ENCODE measurements at regions not wholly inside any gene's neighbourhood (a gene's known extent, or its start where the extent isn't known, plus 50 kb on each side); places are given as distances from the start of the nearest gene placed in this dataset.

GRCh38 chr1:218850367-218850766, 323.3 kb upstream of the LYPLAL1 start:
- no peaks in the 10 kb centered on the region for H3K4me1 ChIP-seq (replicated peaks in 1 of 4; ENCODE audit: control insufficient read depth in 3 of 4, insufficient read depth in 4 of 4, low read length in 3 of 4)
- no peak overlapping the region for H2AK5ac ChIP-seq (ENCODE audit: low read depth, low read length)
- DNase-seq (ENCODE audit: low read depth in 1 of 2, low spot score in 2 of 2) (no peak), FAIRE-seq (no peak)
- no peaks in the 10 kb centered on the region for H3K23me2 ChIP-seq (ENCODE audit: low read depth, low read length)
- no peaks in the 10 kb centered on the region for H3K79me1 ChIP-seq (ENCODE audit: low read depth, low read length)
- H2BK15ac ChIP-seq (ENCODE audit: low read length): no peak overlapping the region
- no peak overlapping the region for H3K23ac ChIP-seq (ENCODE audit: insufficient read length)
- H3K56ac ChIP-seq (replicated peaks; ENCODE audit: insufficient read length, low read depth, low read length): no peak overlapping the region
- H3K27ac ChIP-seq (ENCODE audit: low read depth, low read length): no peak overlapping the region
- ChIA-PET POLR2A (ENCODE audit: partially characterized antibody) (interaction anchor here (0.6 kb wide), 1 partner anchor 73 kb away, joined by 3 read pairs; no protein-coding TSS in a partner anchor), CTCF (ENCODE audit: partially characterized antibody) (no interaction called here)
- H3K4me3 ChIP-seq (ENCODE audit: extremely low read depth in 1 of 4, insufficient read depth in 2 of 4, low read depth in 3 of 4, low read length in 4 of 4): no peak overlapping the region
- H3K18ac ChIP-seq (ENCODE audit: extremely low read depth, low read length): no peak overlapping the region
- no peak overlapping the region for H4K5ac ChIP-seq (ENCODE audit: insufficient read length, low read depth, low read length)
- no peak overlapping the region for H2BK120ac ChIP-seq (replicated peaks; ENCODE audit: low read depth, low read length)
- no peaks in the 10 kb centered on the region for H3K27me3 ChIP-seq (replicated peaks in 1 of 4; ENCODE audit: control insufficient read depth in 3 of 4, extremely low read depth in 1 of 4, insufficient read depth in 3 of 4, low read length in 3 of 4)
- H3K4ac ChIP-seq (replicated peaks; ENCODE audit: insufficient read length, low read depth, low read length): no peak overlapping the region
- no peak overlapping the region for H4K8ac ChIP-seq (ENCODE audit: extremely low read depth, insufficient read depth, low read length)
- H2BK12ac ChIP-seq (ENCODE audit: low read depth, low read length): no peak overlapping the region
- H2AFZ ChIP-seq (ENCODE audit: low read length): no peak overlapping the region
- H3K9me3 ChIP-seq (ENCODE audit: insufficient read depth in 2 of 2, low read depth in 1 of 2, low read length in 1 of 2): no peaks in the 10 kb centered on the region
- no peaks in the 10 kb centered on the region for H3K36me3 ChIP-seq (ENCODE audit: control insufficient read depth in 2 of 4, insufficient read depth in 4 of 4, low read length in 3 of 4)
- no peak overlapping the region for H3K9ac ChIP-seq (replicated peaks in 1 of 4; ENCODE audit: extremely low read depth in 1 of 4, low read depth in 3 of 4, low read length in 3 of 4)
- H3K14ac ChIP-seq (ENCODE audit: insufficient read length): no peak overlapping the region
- H4K91ac ChIP-seq (replicated peaks; ENCODE audit: insufficient read length, low read length): no peak overlapping the region
- H2BK20ac ChIP-seq (ENCODE audit: low read length): no peak overlapping the region
- no peaks in the 10 kb centered on the region for H4K20me1 ChIP-seq (replicated peaks in 1 of 2; ENCODE audit: control insufficient read depth in 1 of 2, insufficient read depth in 2 of 2, low read length in 2 of 2)
- WGBS, 2 experiments (ENCODE audit: extremely low coverage in 1 of 2, insufficient coverage in 1 of 2, insufficient read length in 1 of 2, insufficient replicate concordance in 2 of 2, low coverage in 1 of 2, low lambda C conversion rate in 2 of 2, missing lambda C conversion rate in 1 of 2): 94% methylated on average over 2 of the region's 2 CpGs; no CpG with 5 or more reads in 1 of the 2 experiments
- H3K4me2 ChIP-seq (ENCODE audit: insufficient read depth in 1 of 2, low read depth in 2 of 2, low read length in 2 of 2): no peak overlapping the region
- no peak overlapping the region for H2BK5ac ChIP-seq (ENCODE audit: low read depth, low read length)
- H3K79me2 ChIP-seq (ENCODE audit: control insufficient read depth in 1 of 2, insufficient read depth in 2 of 2, low read length in 2 of 2): no peaks in the 10 kb centered on the region
- TF ChIP-seq, protein P1, sequence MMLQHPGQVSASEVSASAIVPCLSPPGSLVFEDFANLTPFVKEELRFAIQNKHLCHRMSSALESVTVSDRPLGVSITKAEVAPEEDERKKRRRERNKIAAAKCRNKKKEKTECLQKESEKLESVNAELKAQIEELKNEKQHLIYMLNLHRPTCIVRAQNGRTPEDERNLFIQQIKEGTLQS (IDR thresholded peaks at IDR 0.05; ENCODE audit: insufficient read depth, low read depth, low read length): no peak
- TF ChIP-seq RFX5 (IDR thresholded peaks at IDR 0.05; ENCODE audit: borderline replicate concordance, low read depth, low read length) (no peak), JUND (IDR thresholded peaks at IDR 0.05; ENCODE audit: low read length) (no peak), CBX5 (IDR thresholded peaks at IDR 0.05; ENCODE audit: low read depth, low read length) (no peak), HDAC2 (IDR thresholded peaks at IDR 0.05; ENCODE audit: borderline replicate concordance in 1 of 2, low read depth in 2 of 2, low read length in 2 of 2) (no peak), KDM4A (IDR thresholded peaks at IDR 0.05; ENCODE audit: low read depth, low read length, severe bottlenecking) (no peak)
